Neural progenitor cell (in vitro differentiated cells): ENCODE measurements at regions not wholly inside any gene's neighbourhood (a gene's known extent, or its start where the extent isn't known, plus 50 kb on each side); places are given as distances from the start of the nearest gene placed in this dataset.

Experiments used
- EZH2 ChIP-seq: fragments of 200-600 bp; sonication (generic); IDR thresholded peaks from 2 replicates; pipeline ENCODE4 v1.6.1; 2017; ENCODE audit warnings: antibody characterized with exemption, mild to moderate bottlenecking, moderate library complexity
- EZH2phosphoT487 ChIP-seq: fragments of 200-600 bp; sonication (generic); IDR thresholded peaks from 2 replicates; pipeline ENCODE4 v1.6.1; 2017; ENCODE audit warnings: antibody characterized with exemption
- TF ChIP-seq, protein P1 (sequence below): fragments of 200-600 bp; sonication (generic); IDR thresholded peaks from 2 replicates; pipeline ENCODE4 v1.5.1; 2017; ENCODE audit warnings: antibody characterized with exemption, mild to moderate bottlenecking

GRCh38 chr2:228738671-228739380 lies 532.3 kb downstream of the PID1 start:
- TF ChIP-seq, protein P1, sequence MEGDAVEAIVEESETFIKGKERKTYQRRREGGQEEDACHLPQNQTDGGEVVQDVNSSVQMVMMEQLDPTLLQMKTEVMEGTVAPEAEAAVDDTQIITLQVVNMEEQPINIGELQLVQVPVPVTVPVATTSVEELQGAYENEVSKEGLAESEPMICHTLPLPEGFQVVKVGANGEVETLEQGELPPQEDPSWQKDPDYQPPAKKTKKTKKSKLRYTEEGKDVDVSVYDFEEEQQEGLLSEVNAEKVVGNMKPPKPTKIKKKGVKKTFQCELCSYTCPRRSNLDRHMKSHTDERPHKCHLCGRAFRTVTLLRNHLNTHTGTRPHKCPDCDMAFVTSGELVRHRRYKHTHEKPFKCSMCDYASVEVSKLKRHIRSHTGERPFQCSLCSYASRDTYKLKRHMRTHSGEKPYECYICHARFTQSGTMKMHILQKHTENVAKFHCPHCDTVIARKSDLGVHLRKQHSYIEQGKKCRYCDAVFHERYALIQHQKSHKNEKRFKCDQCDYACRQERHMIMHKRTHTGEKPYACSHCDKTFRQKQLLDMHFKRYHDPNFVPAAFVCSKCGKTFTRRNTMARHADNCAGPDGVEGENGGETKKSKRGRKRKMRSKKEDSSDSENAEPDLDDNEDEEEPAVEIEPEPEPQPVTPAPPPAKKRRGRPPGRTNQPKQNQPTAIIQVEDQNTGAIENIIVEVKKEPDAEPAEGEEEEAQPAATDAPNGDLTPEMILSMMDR, result no peak
- TF ChIP-seq EZH2, result no peak
- no peak for TF ChIP-seq EZH2phosphoT487
